Renal cortical epithelial cell (primary cell): ENCODE measurements at regions not wholly inside any gene's neighbourhood (a gene's known extent, or its start where the extent isn't known, plus 50 kb on each side); places are given as distances from the start of the nearest gene placed in this dataset.

Source experiments
- DNase-seq: peaks from one replicate; pipeline ENCODE4 v3.0.0-alpha.2; 2011; ENCODE audit warnings: low read depth

GRCh38 chr12:97924122-97924521 lies 461.5 kb downstream of the RMST start:
- DNase-seq: no peak

GRCh38 chr12:97927977-97928376 lies 465.4 kb downstream of the RMST start:
- no peak for DNase-seq

GRCh38 chr12:97936165-97936564 lies 473.6 kb downstream of the RMST start:
- DNase-seq: no peak

GRCh38 chr12:97938031-97938430 lies 475.4 kb downstream of the RMST start:
- DNase-seq: no peak

- peak; percentile 60 for DNase-seq
Measured at GRCh38 chr12:97939156-97939555, 476.6 kb downstream of the RMST start.

- no peak for DNase-seq
Measured at GRCh38 chr12:97940105-97940504, 477.5 kb downstream of the RMST start.

- DNase-seq: peak; percentile 61
Measured at GRCh38 chr12:97940629-97941028, 478.0 kb downstream of the RMST start.

GRCh38 chr12:97941686-97942354 lies 479.2 kb downstream of the RMST start:
- peak; percentile 66 for DNase-seq

- DNase-seq: peak; percentile 23
Measured at GRCh38 chr12:97943359-97943758, 480.8 kb downstream of the RMST start.

- peak; percentile 18 for DNase-seq
Measured at GRCh38 chr12:97944576-97944975, 482.0 kb downstream of the RMST start.

- no peak for DNase-seq
Measured at GRCh38 chr12:97946701-97947100, 484.1 kb downstream of the RMST start.

- no peak for DNase-seq
Measured at GRCh38 chr12:97948591-97948990, 486.0 kb downstream of the RMST start.

- no peak for DNase-seq
Measured at GRCh38 chr12:97951239-97951638, 488.6 kb downstream of the RMST start.

GRCh38 chr12:97951717-97952116 lies 489.1 kb downstream of the RMST start:
- no peak for DNase-seq

GRCh38 chr12:97957109-97957508 lies 494.5 kb downstream of the RMST start:
- no peak for DNase-seq

GRCh38 chr12:97960225-97960624 lies 497.6 kb downstream of the RMST start:
- DNase-seq: no peak

GRCh38 chr12:97960741-97961608 lies 498.4 kb downstream of the RMST start:
- DNase-seq: peak; percentile 17

- DNase-seq: no peak
Measured at GRCh38 chr12:97967831-97968230, 505.2 kb downstream of the RMST start.

GRCh38 chr12:97968641-97969197 lies 506.1 kb downstream of the RMST start:
- DNase-seq: no peak

GRCh38 chr12:97977870-97978405 lies 515.3 kb downstream of the RMST start:
- no peak for DNase-seq

- DNase-seq: no peak
Measured at GRCh38 chr12:97982684-97983083, 520.1 kb downstream of the RMST start.

- no peak for DNase-seq
Measured at GRCh38 chr12:97983796-97984195, 521.2 kb downstream of the RMST start.

GRCh38 chr12:97984436-97984835 lies 521.8 kb downstream of the RMST start:
- no peak for DNase-seq
